Lower lobe of right lung (tissue), 2 donors: ENCODE measurements at regions not wholly inside any gene's neighbourhood (a gene's known extent, or its start where the extent isn't known, plus 50 kb on each side); places are given as distances from the start of the nearest gene placed in this dataset.

Experiments used
- ATAC-seq, 2 donors: fragments of 200-7000 bp; cut with Tn5 transposase; one replicate each; pipeline ENCODE4 v1.9.1; 2020 to 2022; ENCODE audit warnings: mild to moderate bottlenecking in 2 of 2, moderate library complexity in 2 of 2
- DNase-seq: peaks from one replicate; pipeline ENCODE4 v3.0.0-alpha.2; 2020
- H3K27ac ChIP-seq: fragments of 200-600 bp; one replicate; pipeline ENCODE4 v1.8.0; 2022
- H3K27me3 ChIP-seq: fragments of 200-600 bp; one replicate; pipeline ENCODE4 v1.8.0; 2022; ENCODE audit warnings: low read depth
- H3K36me3 ChIP-seq: fragments of 200-600 bp; one replicate; pipeline ENCODE4 v1.8.0; 2022; ENCODE audit warnings: mild to moderate bottlenecking
- H3K4me1 ChIP-seq: fragments of 200-600 bp; one replicate; pipeline ENCODE4 v1.8.0; 2022
- H3K4me3 ChIP-seq: fragments of 200-600 bp; one replicate; pipeline ENCODE4 v1.8.0; 2022; ENCODE audit warnings: mild to moderate bottlenecking
- H3K9me3 ChIP-seq: fragments of 200-600 bp; one replicate; pipeline ENCODE4 v1.8.0; 2022
- intact Hi-C: fragments of 100-400 bp; cut with DNase I; formaldehyde crosslinking; loops from one replicate; pipeline ENCODE4 v1.11.0; 2022
- TF ChIP-seq, protein P1 (sequence below): fragments of 200-600 bp; IDR thresholded peaks from one replicate; pipeline ENCODE4 v1.8.0; 2022; ENCODE audit warnings: antibody characterized with exemption, mild to moderate bottlenecking
- donor health status: DM: no; HTN: yes; CAD: no; lungs with severe emphysema.

DNA sequence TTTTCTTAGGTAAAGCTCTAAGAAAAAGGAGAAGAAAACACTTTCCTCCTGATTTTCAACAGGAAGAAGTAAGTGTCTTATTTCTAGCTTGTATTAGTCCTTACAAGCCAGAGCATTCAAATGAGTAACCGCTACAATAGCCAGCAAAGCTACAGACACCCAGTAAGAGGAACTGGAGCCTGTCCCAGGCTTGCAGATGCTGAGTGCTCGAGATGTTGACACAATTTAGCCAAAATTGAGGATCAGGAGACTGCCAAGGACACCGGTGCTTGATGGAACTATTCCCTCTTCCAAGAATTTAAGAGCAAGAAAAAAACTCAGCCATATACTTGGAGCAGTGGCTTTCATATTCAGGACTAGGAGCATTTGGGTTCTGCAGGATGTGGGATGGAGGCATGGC lies 149.3 kb upstream of the DPP6 start:
- Histone ChIP-seq H3K9me3 (no peaks in the 10 kb centered on the region), H3K36me3 (no peaks in the 10 kb centered on the region), H3K4me1 (no peaks in the 10 kb centered on the region), H3K27me3 (no peaks in the 10 kb centered on the region), H3K4me3 (no peak overlapping the region), H3K27ac (no peak overlapping the region)
- TF ChIP-seq, protein P1, sequence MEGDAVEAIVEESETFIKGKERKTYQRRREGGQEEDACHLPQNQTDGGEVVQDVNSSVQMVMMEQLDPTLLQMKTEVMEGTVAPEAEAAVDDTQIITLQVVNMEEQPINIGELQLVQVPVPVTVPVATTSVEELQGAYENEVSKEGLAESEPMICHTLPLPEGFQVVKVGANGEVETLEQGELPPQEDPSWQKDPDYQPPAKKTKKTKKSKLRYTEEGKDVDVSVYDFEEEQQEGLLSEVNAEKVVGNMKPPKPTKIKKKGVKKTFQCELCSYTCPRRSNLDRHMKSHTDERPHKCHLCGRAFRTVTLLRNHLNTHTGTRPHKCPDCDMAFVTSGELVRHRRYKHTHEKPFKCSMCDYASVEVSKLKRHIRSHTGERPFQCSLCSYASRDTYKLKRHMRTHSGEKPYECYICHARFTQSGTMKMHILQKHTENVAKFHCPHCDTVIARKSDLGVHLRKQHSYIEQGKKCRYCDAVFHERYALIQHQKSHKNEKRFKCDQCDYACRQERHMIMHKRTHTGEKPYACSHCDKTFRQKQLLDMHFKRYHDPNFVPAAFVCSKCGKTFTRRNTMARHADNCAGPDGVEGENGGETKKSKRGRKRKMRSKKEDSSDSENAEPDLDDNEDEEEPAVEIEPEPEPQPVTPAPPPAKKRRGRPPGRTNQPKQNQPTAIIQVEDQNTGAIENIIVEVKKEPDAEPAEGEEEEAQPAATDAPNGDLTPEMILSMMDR, result no peak
- ATAC-seq (no peak), DNase-seq (no peak)
- intact Hi-C loops, result no loop called here

DNA sequence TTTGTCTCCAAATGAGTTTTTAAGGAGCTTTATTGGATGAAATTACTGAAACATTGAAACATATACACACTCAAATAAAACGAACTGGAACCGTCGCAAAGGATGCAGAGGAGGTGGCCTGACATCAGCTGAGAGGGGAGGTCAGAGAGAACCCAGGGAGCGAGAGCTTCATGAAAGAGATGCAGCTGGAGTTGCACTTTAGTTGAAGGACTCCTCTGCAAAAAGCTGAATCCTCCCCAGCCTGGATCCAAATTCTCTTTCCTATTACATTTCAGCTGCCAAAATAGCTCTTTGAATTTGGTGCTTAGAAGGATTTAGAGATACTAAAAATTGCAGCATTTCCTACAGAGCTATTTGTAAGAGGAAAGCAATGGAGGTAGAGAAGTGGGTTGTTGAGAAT lies 140.0 kb upstream of the DPP6 start:
- TF ChIP-seq, protein P1, result no peak
- no peak for DNase-seq

DNA sequence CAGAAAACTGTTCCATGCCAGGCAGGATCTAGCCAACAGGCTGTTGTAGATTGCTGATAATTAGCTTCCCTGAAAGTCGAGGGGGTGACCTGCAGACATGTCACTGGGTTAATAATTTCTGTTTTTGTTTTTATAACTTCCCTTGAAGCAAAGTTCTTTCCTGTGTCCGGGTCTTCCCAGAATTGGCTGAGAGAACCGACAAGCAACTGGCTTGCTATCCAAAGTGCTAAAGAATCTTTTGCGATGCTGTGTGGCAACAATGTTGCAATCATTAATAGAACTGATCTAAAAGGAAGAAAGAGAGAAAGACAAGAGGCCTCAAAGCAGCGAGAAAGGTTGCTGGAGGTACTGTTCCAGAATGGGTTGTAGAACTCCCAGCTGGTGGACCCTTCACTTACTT lies 132.1 kb upstream of the DPP6 start:
- H3K27me3 ChIP-seq, result no peaks in the 10 kb centered on the region
- TF ChIP-seq, protein P1, result no peak
- no peak for ATAC-seq
- no peak for DNase-seq
- intact Hi-C loops, result no loop called here
- no peaks in the 10 kb centered on the region for H3K4me1 ChIP-seq
- no peak overlapping the region for H3K4me3 ChIP-seq
- no peak overlapping the region for H3K27ac ChIP-seq
- no peaks in the 10 kb centered on the region for H3K9me3 ChIP-seq
- no peaks in the 10 kb centered on the region for H3K36me3 ChIP-seq

More for the DNA sequence above, 140.0 kb upstream of the DPP6 start:
- no peak for ATAC-seq
- Histone ChIP-seq H3K9me3 (no peaks in the 10 kb centered on the region), H3K27me3 (no peaks in the 10 kb centered on the region), H3K36me3 (no peaks in the 10 kb centered on the region), H3K4me3 (no peak overlapping the region), H3K27ac (no peak overlapping the region), H3K4me1 (no peaks in the 10 kb centered on the region)
- intact Hi-C loops, result no loop called here

DNA sequence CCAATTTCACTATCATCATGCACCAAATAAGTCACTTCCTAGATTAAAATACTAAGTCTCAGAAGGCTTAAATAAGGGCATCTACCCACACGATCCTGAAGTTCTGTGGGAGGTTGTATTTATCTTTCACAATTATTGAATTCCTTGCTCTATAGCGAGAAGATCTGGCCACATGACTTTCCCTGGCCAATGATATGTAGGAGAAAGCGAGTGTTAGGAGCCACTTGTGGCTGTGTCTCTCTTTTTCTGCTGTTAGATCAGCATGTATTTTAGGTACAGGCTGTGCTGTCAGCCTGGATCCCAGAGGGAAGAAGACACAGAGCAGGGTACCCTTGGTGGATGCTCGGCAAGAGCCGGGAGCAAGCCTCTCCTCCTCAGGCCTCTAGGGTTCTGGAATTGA lies 131.3 kb upstream of the DPP6 start:
- no peak overlapping the region for H3K27ac ChIP-seq
- no peaks in the 10 kb centered on the region for H3K27me3 ChIP-seq
- H3K9me3 ChIP-seq, result no peaks in the 10 kb centered on the region
- DNase-seq (no peak), ATAC-seq (no peak)
- no peaks in the 10 kb centered on the region for H3K4me1 ChIP-seq
- TF ChIP-seq, protein P1, result no peak
- H3K36me3 ChIP-seq, result no peaks in the 10 kb centered on the region
- H3K4me3 ChIP-seq, result no peak overlapping the region
- intact Hi-C loops, result no loop called here

DNA sequence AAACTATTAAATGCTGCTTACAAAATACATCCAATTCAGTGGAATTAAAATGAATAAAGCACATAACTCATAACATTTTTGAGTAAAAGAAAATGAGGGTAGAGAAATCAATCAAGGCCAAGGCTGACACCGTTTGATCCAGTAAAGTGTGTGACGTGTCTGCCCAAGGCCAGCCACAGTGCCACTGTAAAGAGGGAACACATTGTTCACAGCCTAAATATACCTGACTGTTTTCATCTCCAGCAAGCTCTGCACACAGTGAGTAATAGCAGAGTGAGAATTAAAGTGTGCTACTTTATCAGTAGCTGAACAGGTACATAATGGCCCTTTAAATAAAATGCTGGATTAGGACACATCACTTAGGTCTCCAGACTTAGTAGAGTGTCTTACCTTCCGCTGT lies 130.8 kb upstream of the DPP6 start:
- H3K36me3 ChIP-seq, result no peaks in the 10 kb centered on the region
- H3K4me3 ChIP-seq, result no peak overlapping the region
- no peak overlapping the region for H3K27ac ChIP-seq
- intact Hi-C loops, result no loop called here
- no peaks in the 10 kb centered on the region for H3K9me3 ChIP-seq
- ATAC-seq, result no peak
- H3K27me3 ChIP-seq, result no peaks in the 10 kb centered on the region
- TF ChIP-seq, protein P1, result no peak
- no peak for DNase-seq
- no peaks in the 10 kb centered on the region for H3K4me1 ChIP-seq

DNA sequence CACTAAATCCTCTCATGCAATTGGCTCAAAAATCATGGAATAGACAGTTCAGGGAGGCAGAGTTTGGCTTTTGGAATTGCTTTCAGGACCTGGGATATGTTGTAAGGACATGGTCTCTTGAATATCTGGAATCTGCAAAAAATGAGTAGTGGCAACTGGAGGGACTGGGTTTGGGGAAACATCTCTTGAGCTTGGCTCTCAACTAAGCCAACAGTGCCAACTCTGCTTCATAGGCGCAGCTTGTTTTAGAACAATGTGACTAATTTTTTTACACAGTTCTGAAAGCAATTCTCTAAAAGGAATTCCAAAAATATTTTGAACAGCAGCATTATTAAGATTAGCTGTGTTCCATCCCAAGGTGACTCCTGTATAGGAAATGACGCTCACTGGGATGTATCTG lies 121.5 kb upstream of the DPP6 start:
- Histone ChIP-seq H3K4me1 (no peaks in the 10 kb centered on the region), H3K27me3 (no peaks in the 10 kb centered on the region), H3K27ac (no peak overlapping the region), H3K4me3 (no peak overlapping the region), H3K9me3 (no peaks in the 10 kb centered on the region), H3K36me3 (no peaks in the 10 kb centered on the region)
- TF ChIP-seq, protein P1, result no peak
- DNase-seq, result no peak
- no peak for ATAC-seq
- intact Hi-C loops, result no loop called here
